ENCODE measurements at regions not wholly inside any gene's neighbourhood (a gene's known extent, or its start where the extent isn't known, plus 50 kb on each side); places are given as distances from the start of the nearest gene placed in this dataset.

GRCh38 chr18:10231220-10231619 lies 223.2 kb upstream of the APCDD1 start:
- no peak for DNase-seq

GRCh38 chr18:10232062-10232461 lies 222.4 kb upstream of the APCDD1 start:
- no peak for DNase-seq

GRCh38 chr18:10233082-10233875 lies 221.2 kb upstream of the APCDD1 start:
- no peak for DNase-seq

- DNase-seq = no peak
These were observed 220.2 kb upstream of the APCDD1 start for GRCh38 chr18:10234281-10234680.

GRCh38 chr18:10234912-10235660 lies 219.3 kb upstream of the APCDD1 start:
- no peak for DNase-seq

- DNase-seq = no peak
These were observed 218.8 kb upstream of the APCDD1 start for GRCh38 chr18:10235661-10235952.

- no peak for DNase-seq
These were observed 215.3 kb upstream of the APCDD1 start for GRCh38 chr18:10239103-10239502.

GRCh38 chr18:10239991-10240634 lies 214.3 kb upstream of the APCDD1 start:
- no peak for DNase-seq

GRCh38 chr18:10240973-10241372 lies 213.5 kb upstream of the APCDD1 start:
- no peak for DNase-seq

- no peak for DNase-seq
These were observed 212.9 kb upstream of the APCDD1 start for GRCh38 chr18:10241579-10241978.

- DNase-seq = no peak
These were observed 211.3 kb upstream of the APCDD1 start for GRCh38 chr18:10242936-10243680.

GRCh38 chr18:10244341-10244740 lies 210.1 kb upstream of the APCDD1 start:
- no peak for DNase-seq

- no peak for DNase-seq
These were observed 209.2 kb upstream of the APCDD1 start for GRCh38 chr18:10245031-10245845.

GRCh38 chr18:10245846-10246175 lies 208.6 kb upstream of the APCDD1 start:
- no peak for DNase-seq

GRCh38 chr18:10247021-10247741 lies 207.3 kb upstream of the APCDD1 start:
- DNase-seq = no peak

GRCh38 chr18:10247742-10248082 lies 206.7 kb upstream of the APCDD1 start:
- DNase-seq = no peak

GRCh38 chr18:10248738-10249137 lies 205.7 kb upstream of the APCDD1 start:
- DNase-seq = no peak

- no peak for DNase-seq
These were observed 205.2 kb upstream of the APCDD1 start for GRCh38 chr18:10249270-10249669.

GRCh38 chr18:10249801-10250200 lies 204.6 kb upstream of the APCDD1 start:
- no peak for DNase-seq

- no peak for DNase-seq
These were observed 201.9 kb upstream of the APCDD1 start for GRCh38 chr18:10252494-10252893.

- no peak for DNase-seq
These were observed 201.3 kb upstream of the APCDD1 start for GRCh38 chr18:10252952-10253705.
